SK-N-SH treated with all-trans-retinoic acid at 6 μM for 48 hours (cell line): ENCODE measurements at regions not wholly inside any gene's neighbourhood (a gene's known extent, or its start where the extent isn't known, plus 50 kb on each side); places are given as distances from the start of the nearest gene placed in this dataset.

ENCODE experiments used
- ATAC-seq: fragments of 200-7000 bp; cut with Tn5 transposase; 3 replicates; pipeline ENCODE4 v1.9.1; 2020; ENCODE audit warnings: mild to moderate bottlenecking, moderate library complexity
- ARNTL ChIP-seq: fragments of 450-650 bp; formaldehyde crosslinking; IDR thresholded peaks from 2 replicates; pipeline ENCODE4 v1.5.0; 2020; ENCODE audit warnings: low read depth, mild to moderate bottlenecking, moderate library complexity, borderline replicate concordance
- BACH2 ChIP-seq: fragments of 250-450 bp; sonication (Bioruptor Pico); IDR thresholded peaks from 2 replicates; pipeline ENCODE4 v1.9.0; 2021; ENCODE audit warnings: mild to moderate bottlenecking, borderline replicate concordance
- CSDC2 ChIP-seq: fragments of 250-450 bp; sonication (Bioruptor Pico); IDR thresholded peaks from 2 replicates; pipeline ENCODE4 v1.5.0; 2020; ENCODE audit warnings: mild to moderate bottlenecking, moderate library complexity
- CSRNP3 ChIP-seq: fragments of 250-450 bp; sonication (Bioruptor Pico); IDR thresholded peaks from 2 replicates; pipeline ENCODE4 v1.5.1; 2021; ENCODE audit warnings: mild to moderate bottlenecking, moderate library complexity
- ESRRG ChIP-seq: fragments of 250-450 bp; sonication (Bioruptor Pico); IDR thresholded peaks from 2 replicates; pipeline ENCODE4 v1.6.1; 2021; ENCODE audit warnings: mild to moderate bottlenecking
- GLIS3 ChIP-seq: fragments of 250-450 bp; sonication (Bioruptor Pico); IDR thresholded peaks from 2 replicates; pipeline ENCODE4 v1.5.0; 2020; ENCODE audit warnings: mild to moderate bottlenecking, moderate library complexity
- ISL1 ChIP-seq: fragments of 250-450 bp; sonication (Bioruptor Pico); IDR thresholded peaks from 2 replicates; pipeline ENCODE4 v2.1.2; 2022; ENCODE audit warnings: mild to moderate bottlenecking, moderate library complexity
- OSR1 ChIP-seq: fragments of 250-450 bp; sonication (Bioruptor Pico); IDR thresholded peaks from 2 replicates; pipeline ENCODE4 v1.8.0; 2022; ENCODE audit warnings: moderate library complexity, mild to moderate bottlenecking, inconsistent platforms
- POU6F1 ChIP-seq: fragments of 250-450 bp; sonication (Bioruptor Pico); IDR thresholded peaks from 2 replicates; pipeline ENCODE4 v1.8.0; 2021; ENCODE audit warnings: low read depth, mild to moderate bottlenecking, moderate library complexity, borderline replicate concordance
- PPARA ChIP-seq: fragments of 250-450 bp; sonication (Bioruptor Pico); IDR thresholded peaks from 2 replicates; pipeline ENCODE4 v1.5.0; 2020; ENCODE audit warnings: mild to moderate bottlenecking, borderline replicate concordance
- SNAI2 ChIP-seq: fragments of 250-450 bp; sonication (Bioruptor Pico); IDR thresholded peaks from 2 replicates; pipeline ENCODE4 v1.5.0; 2020; ENCODE audit warnings: mild to moderate bottlenecking, moderate library complexity
- TCF4 ChIP-seq: fragments of 250-450 bp; sonication (Bioruptor Pico); IDR thresholded peaks from 2 replicates; pipeline ENCODE4 v1.8.0; 2021; ENCODE audit warnings: mild to moderate bottlenecking, moderate library complexity, borderline replicate concordance
- TOX ChIP-seq: fragments of 250-450 bp; sonication (Bioruptor Pico); IDR thresholded peaks from 2 replicates; pipeline ENCODE4 v1.8.0; 2021; ENCODE audit warnings: mild to moderate bottlenecking, moderate library complexity, borderline replicate concordance
- TSHZ2 ChIP-seq: fragments of 250-450 bp; sonication (Bioruptor Pico); IDR thresholded peaks from 2 replicates; pipeline ENCODE4 v1.5.0; 2020; ENCODE audit warnings: mild to moderate bottlenecking, moderate library complexity
- ZC3H10 ChIP-seq: fragments of 250-450 bp; sonication (Bioruptor Pico); IDR thresholded peaks from 2 replicates; pipeline ENCODE4 v1.5.1; 2021; ENCODE audit warnings: mild to moderate bottlenecking, moderate library complexity
- ZFP30 ChIP-seq: fragments of 450-650 bp; formaldehyde crosslinking; IDR thresholded peaks from 2 replicates; pipeline ENCODE4 v1.5.0; 2022; ENCODE audit warnings: mild to moderate bottlenecking, moderate library complexity
- ZNF565 ChIP-seq: fragments of 450-650 bp; formaldehyde crosslinking; conservative IDR thresholded peaks from 2 replicates; pipeline ENCODE4 v1.5.0; 2020; ENCODE audit warnings: low read depth, mild to moderate bottlenecking, moderate library complexity
- ZNF70 ChIP-seq: fragments of 450-650 bp; formaldehyde crosslinking; IDR thresholded peaks from 2 replicates; pipeline ENCODE4 v1.5.0; 2020; ENCODE audit warnings: mild to moderate bottlenecking, moderate library complexity
- ZNF8 ChIP-seq: fragments of 450-650 bp; formaldehyde crosslinking; IDR thresholded peaks from 2 replicates; pipeline ENCODE4 v1.5.0; 2020; ENCODE audit warnings: mild to moderate bottlenecking, moderate library complexity
- TF ChIP-seq, protein P1 (sequence below): fragments of 250-450 bp; sonication (Bioruptor Pico); IDR thresholded peaks from 2 replicates; pipeline ENCODE4 v1.8.0; 2020; ENCODE audit warnings: mild to moderate bottlenecking, moderate library complexity, borderline replicate concordance
- TF ChIP-seq, protein P2 (sequence below): fragments of 250-450 bp; sonication (Bioruptor Pico); IDR thresholded peaks from 2 replicates; pipeline ENCODE4 v1.5.1; 2020; ENCODE audit warnings: low read depth, mild to moderate bottlenecking, moderate library complexity

DNA sequence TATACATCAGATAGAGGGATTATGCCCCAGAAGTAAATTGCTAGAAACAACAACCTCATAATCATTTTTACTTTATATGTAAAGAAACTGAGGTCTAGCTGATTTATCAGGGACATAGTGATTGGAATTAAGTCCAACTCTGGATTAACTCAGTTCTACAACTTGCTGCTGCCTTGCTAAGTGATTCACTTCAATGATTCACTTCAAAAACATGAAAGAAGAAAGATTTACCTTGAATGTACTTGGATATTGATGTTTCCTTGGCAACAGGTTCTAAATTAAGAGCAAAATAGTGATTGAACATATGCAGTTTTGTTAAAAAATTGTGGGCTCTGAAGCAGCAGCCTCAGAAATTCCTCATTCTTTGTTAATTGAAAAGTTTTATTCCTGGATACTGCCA is 99.8 kb upstream of the H2AZ1 start (continued):
- TF ChIP-seq ZC3H10 (CRISPR knock-in tag) (no peak), ESRRG (no peak), BACH2 (CRISPR knock-in tag) (no peak), ZNF8 (CRISPR knock-in tag) (no peak), GLIS3 (no peak)
- TF ChIP-seq, protein P1, sequence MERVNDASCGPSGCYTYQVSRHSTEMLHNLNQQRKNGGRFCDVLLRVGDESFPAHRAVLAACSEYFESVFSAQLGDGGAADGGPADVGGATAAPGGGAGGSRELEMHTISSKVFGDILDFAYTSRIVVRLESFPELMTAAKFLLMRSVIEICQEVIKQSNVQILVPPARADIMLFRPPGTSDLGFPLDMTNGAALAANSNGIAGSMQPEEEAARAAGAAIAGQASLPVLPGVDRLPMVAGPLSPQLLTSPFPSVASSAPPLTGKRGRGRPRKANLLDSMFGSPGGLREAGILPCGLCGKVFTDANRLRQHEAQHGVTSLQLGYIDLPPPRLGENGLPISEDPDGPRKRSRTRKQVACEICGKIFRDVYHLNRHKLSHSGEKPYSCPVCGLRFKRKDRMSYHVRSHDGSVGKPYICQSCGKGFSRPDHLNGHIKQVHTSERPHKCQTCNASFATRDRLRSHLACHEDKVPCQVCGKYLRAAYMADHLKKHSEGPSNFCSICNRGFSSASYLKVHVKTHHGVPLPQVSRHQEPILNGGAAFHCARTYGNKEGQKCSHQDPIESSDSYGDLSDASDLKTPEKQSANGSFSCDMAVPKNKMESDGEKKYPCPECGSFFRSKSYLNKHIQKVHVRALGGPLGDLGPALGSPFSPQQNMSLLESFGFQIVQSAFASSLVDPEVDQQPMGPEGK = no peak

DNA sequence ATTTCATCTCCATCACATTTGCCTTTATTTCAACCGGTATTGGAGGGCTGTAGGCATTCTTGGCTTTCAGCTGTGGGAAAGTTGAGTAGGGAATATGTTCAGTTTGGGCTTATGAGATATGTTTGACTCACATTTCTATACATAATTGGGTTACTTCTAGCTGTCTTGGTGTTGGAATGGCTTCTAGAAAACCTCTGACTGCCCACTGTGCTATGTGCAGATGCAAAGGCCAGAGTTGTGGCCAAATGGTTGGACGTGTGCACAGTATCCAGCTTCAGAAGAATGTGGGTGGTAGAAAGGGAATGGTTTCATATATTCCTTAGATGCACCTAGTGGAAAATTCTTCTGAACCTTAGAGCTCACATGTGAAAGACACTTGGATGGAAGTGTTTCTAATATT is 92.6 kb upstream of the H2AZ1 start:
- ATAC-seq = no peak
- no peak for TF ChIP-seq TCF4
- no peak for TF ChIP-seq BACH2 (CRISPR knock-in tag)
- no peak for TF ChIP-seq TOX (CRISPR knock-in tag)

GRCh38 chr4:100042235-100042634 is 92.2 kb upstream of the H2AZ1 start:
- ATAC-seq = no peak
- TF ChIP-seq CSDC2 (CRISPR knock-in tag) = no peak
- TF ChIP-seq PPARA (CRISPR knock-in tag) = no peak
- no peak for TF ChIP-seq SNAI2 (CRISPR knock-in tag)
- no peak for TF ChIP-seq POU6F1 (CRISPR knock-in tag)
- no peak for TF ChIP-seq ZNF70 (CRISPR knock-in tag)
- TF ChIP-seq, protein P2, sequence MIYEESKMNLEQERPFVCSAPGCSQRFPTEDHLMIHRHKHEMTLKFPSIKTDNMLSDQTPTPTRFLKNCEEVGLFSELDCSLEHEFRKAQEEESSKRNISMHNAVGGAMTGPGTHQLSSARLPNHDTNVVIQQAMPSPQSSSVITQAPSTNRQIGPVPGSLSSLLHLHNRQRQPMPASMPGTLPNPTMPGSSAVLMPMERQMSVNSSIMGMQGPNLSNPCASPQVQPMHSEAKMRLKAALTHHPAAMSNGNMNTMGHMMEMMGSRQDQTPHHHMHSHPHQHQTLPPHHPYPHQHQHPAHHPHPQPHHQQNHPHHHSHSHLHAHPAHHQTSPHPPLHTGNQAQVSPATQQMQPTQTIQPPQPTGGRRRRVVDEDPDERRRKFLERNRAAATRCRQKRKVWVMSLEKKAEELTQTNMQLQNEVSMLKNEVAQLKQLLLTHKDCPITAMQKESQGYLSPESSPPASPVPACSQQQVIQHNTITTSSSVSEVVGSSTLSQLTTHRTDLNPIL = no peak
- no peak for TF ChIP-seq ZFP30 (CRISPR knock-in tag)
- TF ChIP-seq ISL1 (CRISPR knock-in tag) = no peak

GRCh38 chr4:100041646-100042045 is 91.6 kb upstream of the H2AZ1 start:
- no peak for TF ChIP-seq OSR1 (CRISPR knock-in tag)
- TF ChIP-seq, protein P2 = no peak
- TF ChIP-seq TCF4 = no peak
- TF ChIP-seq CSRNP3 (CRISPR knock-in tag) = no peak
- TF ChIP-seq GLIS3 = no peak
- TF ChIP-seq TSHZ2 = no peak
- no peak for TF ChIP-seq BACH2 (CRISPR knock-in tag)
- no peak for TF ChIP-seq ISL1 (CRISPR knock-in tag)
- no peak for TF ChIP-seq SNAI2 (CRISPR knock-in tag)
- no peak for TF ChIP-seq TOX (CRISPR knock-in tag)
- TF ChIP-seq ZNF565 = no peak
- TF ChIP-seq ZFP30 (CRISPR knock-in tag) = no peak
- TF ChIP-seq ARNTL (CRISPR knock-in tag) = no peak
- ATAC-seq = no peak
